ENCODE measurements at regions not wholly inside any gene's neighbourhood (a gene's known extent, or its start where the extent isn't known, plus 50 kb on each side); places are given as distances from the start of the nearest gene placed in this dataset.

GRCh38 chr3:117788061-117788460 is 1078.5 kb downstream of the TUSC7 start:
- TF ChIP-seq, protein P1, sequence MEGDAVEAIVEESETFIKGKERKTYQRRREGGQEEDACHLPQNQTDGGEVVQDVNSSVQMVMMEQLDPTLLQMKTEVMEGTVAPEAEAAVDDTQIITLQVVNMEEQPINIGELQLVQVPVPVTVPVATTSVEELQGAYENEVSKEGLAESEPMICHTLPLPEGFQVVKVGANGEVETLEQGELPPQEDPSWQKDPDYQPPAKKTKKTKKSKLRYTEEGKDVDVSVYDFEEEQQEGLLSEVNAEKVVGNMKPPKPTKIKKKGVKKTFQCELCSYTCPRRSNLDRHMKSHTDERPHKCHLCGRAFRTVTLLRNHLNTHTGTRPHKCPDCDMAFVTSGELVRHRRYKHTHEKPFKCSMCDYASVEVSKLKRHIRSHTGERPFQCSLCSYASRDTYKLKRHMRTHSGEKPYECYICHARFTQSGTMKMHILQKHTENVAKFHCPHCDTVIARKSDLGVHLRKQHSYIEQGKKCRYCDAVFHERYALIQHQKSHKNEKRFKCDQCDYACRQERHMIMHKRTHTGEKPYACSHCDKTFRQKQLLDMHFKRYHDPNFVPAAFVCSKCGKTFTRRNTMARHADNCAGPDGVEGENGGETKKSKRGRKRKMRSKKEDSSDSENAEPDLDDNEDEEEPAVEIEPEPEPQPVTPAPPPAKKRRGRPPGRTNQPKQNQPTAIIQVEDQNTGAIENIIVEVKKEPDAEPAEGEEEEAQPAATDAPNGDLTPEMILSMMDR (IDR thresholded peaks at IDR 0.05): no peak
- TF ChIP-seq EP300 (IDR thresholded peaks at IDR 0.05) (no peak), POLR2A (IDR thresholded peaks at IDR 0.05) (no peak), POLR2AphosphoS5 (IDR thresholded peaks at IDR 0.05) (no peak)
